ENCODE measurements at regions not wholly inside any gene's neighbourhood (a gene's known extent, or its start where the extent isn't known, plus 50 kb on each side); places are given as distances from the start of the nearest gene placed in this dataset.

DNA sequence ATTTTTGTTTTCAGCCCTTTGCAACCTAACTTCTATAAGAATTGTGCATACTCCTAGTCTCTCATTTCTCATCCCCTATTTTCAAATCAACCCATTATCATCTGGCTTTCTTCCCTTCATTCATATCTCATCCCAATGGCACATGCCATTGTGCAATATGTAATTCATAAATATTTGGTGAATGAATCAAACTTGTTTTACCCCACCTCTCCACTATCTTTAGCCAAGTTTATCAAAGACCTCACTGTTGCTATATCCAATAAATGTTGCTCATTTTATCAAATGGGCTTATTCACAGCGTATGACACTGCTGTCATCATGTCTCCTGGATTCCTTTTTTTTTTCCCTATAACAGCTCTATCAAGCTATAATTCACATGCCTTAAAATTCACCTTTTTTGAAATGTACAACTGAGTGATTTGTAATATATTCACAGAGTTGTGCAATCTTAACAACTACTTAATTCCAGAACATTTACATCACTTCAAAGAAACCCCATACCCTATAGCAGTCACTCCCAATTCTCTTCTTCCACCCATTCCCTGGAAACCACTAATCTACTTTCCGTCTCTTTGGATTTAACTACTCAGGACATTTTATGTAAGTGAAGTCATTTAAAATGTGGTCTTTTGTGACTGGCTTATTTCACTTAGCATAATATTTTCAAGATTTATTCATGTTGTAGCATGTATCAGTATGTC lies 214.4 kb upstream of the PAPPA start:
- TF ChIP-seq, protein P1, sequence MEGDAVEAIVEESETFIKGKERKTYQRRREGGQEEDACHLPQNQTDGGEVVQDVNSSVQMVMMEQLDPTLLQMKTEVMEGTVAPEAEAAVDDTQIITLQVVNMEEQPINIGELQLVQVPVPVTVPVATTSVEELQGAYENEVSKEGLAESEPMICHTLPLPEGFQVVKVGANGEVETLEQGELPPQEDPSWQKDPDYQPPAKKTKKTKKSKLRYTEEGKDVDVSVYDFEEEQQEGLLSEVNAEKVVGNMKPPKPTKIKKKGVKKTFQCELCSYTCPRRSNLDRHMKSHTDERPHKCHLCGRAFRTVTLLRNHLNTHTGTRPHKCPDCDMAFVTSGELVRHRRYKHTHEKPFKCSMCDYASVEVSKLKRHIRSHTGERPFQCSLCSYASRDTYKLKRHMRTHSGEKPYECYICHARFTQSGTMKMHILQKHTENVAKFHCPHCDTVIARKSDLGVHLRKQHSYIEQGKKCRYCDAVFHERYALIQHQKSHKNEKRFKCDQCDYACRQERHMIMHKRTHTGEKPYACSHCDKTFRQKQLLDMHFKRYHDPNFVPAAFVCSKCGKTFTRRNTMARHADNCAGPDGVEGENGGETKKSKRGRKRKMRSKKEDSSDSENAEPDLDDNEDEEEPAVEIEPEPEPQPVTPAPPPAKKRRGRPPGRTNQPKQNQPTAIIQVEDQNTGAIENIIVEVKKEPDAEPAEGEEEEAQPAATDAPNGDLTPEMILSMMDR (IDR thresholded peaks at IDR 0.05) = no peak
- no peak for TF ChIP-seq POLR2A (IDR thresholded peaks at IDR 0.05)
